Heart left ventricle (tissue), 16 donors: ENCODE measurements at regions not wholly inside any gene's neighbourhood (a gene's known extent, or its start where the extent isn't known, plus 50 kb on each side); places are given as distances from the start of the nearest gene placed in this dataset.

Experiments
- ATAC-seq, 4 donors: fragments of 200-7000 bp; cut with Tn5 transposase; one replicate each; pipeline ENCODE4 v1.9.1; 2020 to 2022; ENCODE audit warnings: moderate library complexity in 4 of 4, mild to moderate bottlenecking in 3 of 4, moderate number of reproducible peaks in 1 of 4
- DNase-seq, 5 donors: peaks; one replicate each; pipeline ENCODE4 v3.0.0-alpha.2; 2020
- H3K27ac ChIP-seq, 12 donors: fragments of 200-600 bp; sonication (generic) in 4 of 12; one replicate each; pipeline versions ENCODE4 v1.5.0 to v1.8.0; 2016 to 2022; ENCODE audit warnings: mild to moderate bottlenecking in 2 of 12
- H3K27me3 ChIP-seq, 9 donors: fragments of 200-600 bp; sonication (generic) in 2 of 9; one replicate each; pipeline versions ENCODE4 v1.5.1 to v1.8.0; 2016 to 2022; ENCODE audit warnings: mild to moderate bottlenecking in 3 of 9
- H3K36me3 ChIP-seq, 9 donors: fragments of 200-600 bp; sonication (generic) in 2 of 9; one replicate each; pipeline versions ENCODE4 v1.5.0 to v1.8.0; 2018 to 2022; ENCODE audit warnings: mild to moderate bottlenecking in 2 of 9
- H3K4me1 ChIP-seq, 12 donors: fragments of 200-600 bp; sonication (generic) in 4 of 12; one replicate each; pipeline versions ENCODE4 v1.5.0 to v1.8.0; 2016 to 2022; ENCODE audit warnings: mild to moderate bottlenecking in 3 of 12
- H3K4me3 ChIP-seq, 12 donors: fragments of 200-600 bp; sonication (generic) in 4 of 12; one replicate each; pipeline versions ENCODE4 v1.5.0 to v1.8.0; 2017 to 2022; ENCODE audit warnings: mild to moderate bottlenecking in 9 of 12, moderate library complexity in 4 of 12
- H3K9me3 ChIP-seq, 12 donors: fragments of 200-600 bp; sonication (generic) in 4 of 12; one replicate each; pipeline versions ENCODE4 v1.5.0 to v1.8.0; 2016 to 2022; ENCODE audit warnings: mild to moderate bottlenecking in 1 of 12
- POLR2A ChIP-seq, 2 donors: fragments of 450-650 bp; IDR thresholded peaks; one replicate each; pipeline ENCODE4 v1.6.1; 2017; ENCODE audit warnings: antibody characterized with exemption in 2 of 2, mild to moderate bottlenecking in 2 of 2, moderate library complexity in 2 of 2
- WGBS, 4 donors: extraction: QIAGEN DNeasy Blood & Tissue Kit in 2 of 4; methylation state at CpG; one replicate each; pipeline versions ENCODE4 v1.1.5 to v1.1.7; 2013 to 2018; 5-methylcytosine and 5-hydroxymethylcytosine counted together
- intact Hi-C, 10 donors: fragments of 100-400 bp; cut with DNase I; formaldehyde crosslinking; loops; one replicate each; pipeline versions ENCODE4 v1.11.1 to v1.14.2; 2022
- TF ChIP-seq, protein P1 (sequence below), 12 donors: fragments of 200-600 bp; sonication (generic) in 4 of 12; IDR thresholded peaks; one replicate each; pipeline versions ENCODE4 v1.5.0 to v1.8.0; 2018 to 2022; ENCODE audit warnings: antibody characterized with exemption in 12 of 12, mild to moderate bottlenecking in 5 of 12
- donor health status: ischemic (EF 13 %, LVEDD 7.1; RV severe dilation, severe dysfunction).
- donor health status: healthy with polysubstance abuse.
- donor health status: DM: no; HTN: yes; CAD: no.
- donor health status: DM: no; HTN: no; CAD: no.
- donor health status: ischemic (EF 25% LVEDD 6.9; RV normal size, moderate dysfunction).
- donor health status: ischemic (EF 25% LVEDD 5.7; RV mildly dilated, moderate dysfunction).
- donor health status: healthy.
- donor health status: DM: yes; HTN: yes; CAD: no.
- donor health status: ischemic (EF 35%, LVEDD 5.7; RV mildly dilated, moderate dysfunction).
- donor health status: nonischemic (EF 11% LVEDD 7.7; RV severe dilation, severe dysfunction).
- donor health status: DM: yes; HTN: yes; CAD: no.
- donor health status: PGD.
- donor health status: ischemic (EF 29% LVEDD 5.4; RV normal size, mild dysfunction).
- donor health status: nonischemic (EF 23%, LVEDD 6.1; RV moderate dilation, normal function).

DNA sequence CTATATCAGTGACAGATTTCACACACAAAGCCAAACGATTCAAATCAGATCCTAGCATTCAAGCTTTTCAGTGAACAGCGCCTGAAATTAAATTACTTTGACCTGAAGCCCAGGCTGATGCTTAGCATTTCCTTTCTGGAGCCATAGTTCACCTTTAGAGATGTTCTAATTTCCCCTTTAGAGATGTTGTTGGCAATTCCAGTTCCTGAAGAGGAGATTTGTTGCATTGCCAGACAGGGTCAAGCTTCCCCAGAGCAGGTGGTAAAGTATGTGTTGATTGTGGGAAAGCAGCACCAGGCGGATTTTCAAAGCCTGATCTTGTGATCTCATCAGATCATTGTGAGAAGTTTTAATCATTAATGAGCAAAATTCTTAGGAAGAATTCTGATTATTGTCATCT lies 609.8 kb upstream of the KLF12 start:
- DNase-seq (no peak), ATAC-seq (no peak)
- Histone ChIP-seq H3K9me3 (peaks cover 0 to 4% (median 0%) of the 10 kb centered on the region in 12 donors), H3K36me3 (no peaks in the 10 kb centered on the region), H3K27me3 (no peaks in the 10 kb centered on the region), H3K4me1 (no peaks in the 10 kb centered on the region), H3K4me3 (no peak overlapping the region), H3K27ac (no peak overlapping the region)
- intact Hi-C loops, result no loop called here
- TF ChIP-seq, protein P1, sequence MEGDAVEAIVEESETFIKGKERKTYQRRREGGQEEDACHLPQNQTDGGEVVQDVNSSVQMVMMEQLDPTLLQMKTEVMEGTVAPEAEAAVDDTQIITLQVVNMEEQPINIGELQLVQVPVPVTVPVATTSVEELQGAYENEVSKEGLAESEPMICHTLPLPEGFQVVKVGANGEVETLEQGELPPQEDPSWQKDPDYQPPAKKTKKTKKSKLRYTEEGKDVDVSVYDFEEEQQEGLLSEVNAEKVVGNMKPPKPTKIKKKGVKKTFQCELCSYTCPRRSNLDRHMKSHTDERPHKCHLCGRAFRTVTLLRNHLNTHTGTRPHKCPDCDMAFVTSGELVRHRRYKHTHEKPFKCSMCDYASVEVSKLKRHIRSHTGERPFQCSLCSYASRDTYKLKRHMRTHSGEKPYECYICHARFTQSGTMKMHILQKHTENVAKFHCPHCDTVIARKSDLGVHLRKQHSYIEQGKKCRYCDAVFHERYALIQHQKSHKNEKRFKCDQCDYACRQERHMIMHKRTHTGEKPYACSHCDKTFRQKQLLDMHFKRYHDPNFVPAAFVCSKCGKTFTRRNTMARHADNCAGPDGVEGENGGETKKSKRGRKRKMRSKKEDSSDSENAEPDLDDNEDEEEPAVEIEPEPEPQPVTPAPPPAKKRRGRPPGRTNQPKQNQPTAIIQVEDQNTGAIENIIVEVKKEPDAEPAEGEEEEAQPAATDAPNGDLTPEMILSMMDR (IDR thresholded peaks at IDR 0.05), result no peak
- TF ChIP-seq POLR2A (IDR thresholded peaks at IDR 0.05), result no peak
- 54 to 71% (median 66%) methylated on average over 3 of the region's 3 CpGs for WGBS, 4 donors

- ATAC-seq (no peak), DNase-seq (no peak)
- TF ChIP-seq, protein P1 (IDR thresholded peaks at IDR 0.05), result no peak
- TF ChIP-seq POLR2A (IDR thresholded peaks at IDR 0.05), result no peak
- no peak overlapping the region for H3K27ac ChIP-seq
- no peak overlapping the region for H3K4me3 ChIP-seq
- H3K9me3 ChIP-seq, result peaks cover 0 to 4% (median 0%) of the 10 kb centered on the region in 12 donors
- H3K36me3 ChIP-seq, result no peaks in the 10 kb centered on the region
- no peaks in the 10 kb centered on the region for H3K4me1 ChIP-seq
- 93 to 96% (median 95%) methylated on average over 3 of the region's 3 CpGs for WGBS, 4 donors
- no peaks in the 10 kb centered on the region for H3K27me3 ChIP-seq
- intact Hi-C loops, result no loop called here
Measured at GRCh38 chr13:74741732-74742131, 607.5 kb upstream of the KLF12 start.

- DNase-seq, result no peak
- Histone ChIP-seq H3K4me3 (no peak overlapping the region), H3K4me1 (peaks cover 0 to 5% (median 0%) of the 10 kb centered on the region in 12 donors), H3K27ac (no peak overlapping the region), H3K36me3 (no peaks in the 10 kb centered on the region), H3K27me3 (no peaks in the 10 kb centered on the region), H3K9me3 (no peaks in the 10 kb centered on the region)
- TF ChIP-seq, protein P1 (IDR thresholded peaks at IDR 0.05), result no peak
- TF ChIP-seq POLR2A (IDR thresholded peaks at IDR 0.05), result no peak
- no peak for ATAC-seq
- WGBS, 4 donors, result 90 to 93% (median 91%) methylated on average over 8 of the region's 8 CpGs
- intact Hi-C loops, result loop anchor here in 1 of 10 donors (5.0 kb wide), 1 partner anchor 156 kb away; no protein-coding TSS in a partner anchor
Measured at GRCh38 chr13:74732736-74733385, 598.7 kb upstream of the KLF12 start.

- Histone ChIP-seq H3K4me3 (no peak overlapping the region), H3K9me3 (no peaks in the 10 kb centered on the region), H3K4me1 (peaks cover 0 to 5% (median 0%) of the 10 kb centered on the region in 12 donors), H3K27me3 (no peaks in the 10 kb centered on the region), H3K27ac (peak overlapping the region in 1 of 12 donors; percentile 3), H3K36me3 (no peaks in the 10 kb centered on the region)
- intact Hi-C loops, result loop anchor here in 1 of 10 donors (5.0 kb wide), 1 partner anchor 154 kb away; no protein-coding TSS in a partner anchor
- ATAC-seq, result no peak
- 88 to 91% (median 90%) methylated on average over 5 of the region's 5 CpGs for WGBS, 4 donors
- no peak for TF ChIP-seq POLR2A (IDR thresholded peaks at IDR 0.05)
- DNase-seq, result no peak
Measured at GRCh38 chr13:74731731-74732130, 597.5 kb upstream of the KLF12 start.
